H1 (cell line): ENCODE measurements at regions not wholly inside any gene's neighbourhood (a gene's known extent, or its start where the extent isn't known, plus 50 kb on each side); places are given as distances from the start of the nearest gene placed in this dataset.
"Not testable (repeated sequence)": the region's sequence is repeated elsewhere in the genome, so short reads cannot be mapped to it uniquely, and the experiment has no call there.

Experiments
- ATF3 ChIP-seq: IDR thresholded peaks from 2 replicates; pipeline ENCODE4 v1.6.1; 2011; ENCODE audit warnings: low read depth, mild to moderate bottlenecking, low read length; ENCODE audit not compliant: insufficient read depth
- HDAC2 ChIP-seq, 2 experiments: fragments of 300-600 bp in 1 of 2; sonication (generic) in 1 of 2; IDR thresholded peaks; 2 replicates each; pipeline ENCODE4 v1.6.1; 2011 to 2012; ENCODE audit warnings: low read depth in 2 of 2, low read length in 2 of 2, mild to moderate bottlenecking in 2 of 2, moderate library complexity in 2 of 2, borderline replicate concordance in 1 of 2, inconsistent platforms in 1 of 2
- JUND ChIP-seq: IDR thresholded peaks from 2 replicates; pipeline ENCODE4 v1.6.1; 2011; ENCODE audit warnings: mild to moderate bottlenecking, improper control_type of control experiment, low read length
- KDM1A ChIP-seq: fragments of 200-600, 300-600 bp; sonication (generic); IDR thresholded peaks from 2 replicates; pipeline ENCODE4 v1.7.1; 2016; ENCODE audit warnings: mild to moderate bottlenecking, low read length, borderline replicate concordance
- KDM4A ChIP-seq: IDR thresholded peaks from one replicate; pipeline ENCODE4 v1.7.1; 2012; ENCODE audit warnings: low read depth, mild to moderate bottlenecking, moderate library complexity, low read length, inconsistent platforms; ENCODE audit not compliant: severe bottlenecking
- KDM5A ChIP-seq: fragments of 200-600 bp; IDR thresholded peaks from 2 replicates; pipeline ENCODE4 v1.7.1; 2012; ENCODE audit warnings: mild to moderate bottlenecking, low read length, inconsistent platforms, mixed read lengths
- NRF1 ChIP-seq: IDR thresholded peaks from 2 replicates; pipeline ENCODE4 v1.6.1; 2011; ENCODE audit warnings: mild to moderate bottlenecking, low read depth, low read length, improper control_type of control experiment
- POLR2A ChIP-seq, 2 experiments: IDR thresholded peaks; 1 replicate in 1 of 2; 2 replicates in 1 of 2; pipeline ENCODE4 v1.6.1; 2011; ENCODE audit warnings: low read depth in 2 of 2, low read length in 2 of 2, mild to moderate bottlenecking in 2 of 2; ENCODE audit errors: control extremely low read depth in 1 of 2
- POLR2AphosphoS5 ChIP-seq: IDR thresholded peaks from 2 replicates; pipeline ENCODE4 v1.6.1; 2011; ENCODE audit warnings: low read depth, low read length
- RAD21 ChIP-seq, 2 experiments: IDR thresholded peaks in 1 of 2; conservative IDR thresholded peaks in 1 of 2; 2 replicates each; pipeline ENCODE4 v1.6.1; 2011; ENCODE audit warnings: low read depth in 2 of 2, low read length in 2 of 2, improper control_type of control experiment in 1 of 2, inconsistent platforms in 1 of 2, mild to moderate bottlenecking in 1 of 2, moderate library complexity in 1 of 2
- SP1 ChIP-seq: IDR thresholded peaks from 2 replicates; pipeline ENCODE4 v1.6.1; 2011; ENCODE audit warnings: low read depth, low read length
- TCF12 ChIP-seq: IDR thresholded peaks from 2 replicates; pipeline ENCODE4 v1.6.1; 2011; ENCODE audit warnings: low read depth, mild to moderate bottlenecking, low read length
- TEAD4 ChIP-seq: IDR thresholded peaks from 2 replicates; pipeline ENCODE4 v1.6.1; 2012; ENCODE audit warnings: low read depth, low read length, inconsistent platforms, mixed read lengths
- TF ChIP-seq, protein P1 (sequence below), 3 experiments: IDR thresholded peaks; 1 replicate in 2 of 3; 2 replicates in 1 of 3; pipeline versions ENCODE4 v1.5.1 to v1.6.1; 2011; ENCODE audit warnings: low read length in 3 of 3, mild to moderate bottlenecking in 3 of 3, inconsistent platforms in 2 of 3, low read depth in 1 of 3, moderate library complexity in 1 of 3; ENCODE audit not compliant: insufficient read depth in 1 of 3; ENCODE audit errors: control extremely low read depth in 1 of 3

GRCh38 chr11:98763446-98763845 is 257.3 kb upstream of the CNTN5 start:
- not testable (repeated sequence) for TF ChIP-seq JUND; ATF3; RAD21 (IDR thresholded peaks at IDR 0.05 in 1 of 2, conservative IDR thresholded peaks at IDR 0.05 in 1 of 2; ENCODE audit: low read depth in 2 of 2, low read length in 2 of 2); POLR2AphosphoS5; NRF1; POLR2A (IDR thresholded peaks at IDR 0.05; ENCODE audit: control extremely low read depth in 1 of 2, low read depth in 2 of 2, low read length in 2 of 2); KDM4A; TCF12; KDM1A; HDAC2 (IDR thresholded peaks at IDR 0.05; ENCODE audit: borderline replicate concordance in 1 of 2, low read depth in 2 of 2, low read length in 2 of 2); KDM5A; SP1; TEAD4
- TF ChIP-seq, protein P1, sequence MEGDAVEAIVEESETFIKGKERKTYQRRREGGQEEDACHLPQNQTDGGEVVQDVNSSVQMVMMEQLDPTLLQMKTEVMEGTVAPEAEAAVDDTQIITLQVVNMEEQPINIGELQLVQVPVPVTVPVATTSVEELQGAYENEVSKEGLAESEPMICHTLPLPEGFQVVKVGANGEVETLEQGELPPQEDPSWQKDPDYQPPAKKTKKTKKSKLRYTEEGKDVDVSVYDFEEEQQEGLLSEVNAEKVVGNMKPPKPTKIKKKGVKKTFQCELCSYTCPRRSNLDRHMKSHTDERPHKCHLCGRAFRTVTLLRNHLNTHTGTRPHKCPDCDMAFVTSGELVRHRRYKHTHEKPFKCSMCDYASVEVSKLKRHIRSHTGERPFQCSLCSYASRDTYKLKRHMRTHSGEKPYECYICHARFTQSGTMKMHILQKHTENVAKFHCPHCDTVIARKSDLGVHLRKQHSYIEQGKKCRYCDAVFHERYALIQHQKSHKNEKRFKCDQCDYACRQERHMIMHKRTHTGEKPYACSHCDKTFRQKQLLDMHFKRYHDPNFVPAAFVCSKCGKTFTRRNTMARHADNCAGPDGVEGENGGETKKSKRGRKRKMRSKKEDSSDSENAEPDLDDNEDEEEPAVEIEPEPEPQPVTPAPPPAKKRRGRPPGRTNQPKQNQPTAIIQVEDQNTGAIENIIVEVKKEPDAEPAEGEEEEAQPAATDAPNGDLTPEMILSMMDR (IDR thresholded peaks at IDR 0.05; ENCODE audit: control extremely low read depth in 1 of 3, insufficient read depth in 1 of 3, low read depth in 1 of 3, low read length in 3 of 3), result not testable (repeated sequence)
